Cardiac muscle cell (in vitro differentiated cells and primary cell): ENCODE measurements at regions not wholly inside any gene's neighbourhood (a gene's known extent, or its start where the extent isn't known, plus 50 kb on each side); places are given as distances from the start of the nearest gene placed in this dataset.
"Not testable (repeated sequence)": the region's sequence is repeated elsewhere in the genome, so short reads cannot be mapped to it uniquely, and the experiment has no call there.

ENCODE experiments used
- DNase-seq, 2 donors: peaks; one replicate each; pipeline versions ENCODE4 v3.0.0 to v3.0.0-alpha.2; 2010 to 2017; ENCODE audit warnings: low read depth in 1 of 2, low spot score in 1 of 2
- H3K27ac ChIP-seq: fragments of 200-600 bp; sonication (generic); 2 replicates; pipeline ENCODE4 v1.5.1; 2016
- H3K27me3 ChIP-seq: fragments of 200-600 bp; sonication (generic); 2 replicates; pipeline ENCODE4 v1.6.0; 2016; ENCODE audit warnings: control low read depth
- H3K36me3 ChIP-seq: fragments of 200-600 bp; sonication (generic); 2 replicates; pipeline ENCODE4 v1.5.1; 2016; ENCODE audit warnings: control low read depth
- H3K4me1 ChIP-seq: fragments of 200-600 bp; sonication (generic); 2 replicates; pipeline ENCODE4 v1.8.1; 2017; ENCODE audit warnings: low read depth, mild to moderate bottlenecking, mixed run types
- H3K4me3 ChIP-seq: fragments of 200-600 bp; sonication (generic); 2 replicates; pipeline ENCODE4 v1.5.1; 2016; ENCODE audit warnings: mild to moderate bottlenecking
- H3K9me3 ChIP-seq: fragments of 200-600 bp; sonication (generic); 2 replicates; pipeline ENCODE4 v1.5.1; 2017; ENCODE audit warnings: low read depth, mild to moderate bottlenecking, control low read depth
- CTCF ChIP-seq: IDR thresholded peaks from 2 replicates; pipeline ENCODE4 v1.5.1; 2012; ENCODE audit warnings: low read depth, mild to moderate bottlenecking, low read length

DNA sequence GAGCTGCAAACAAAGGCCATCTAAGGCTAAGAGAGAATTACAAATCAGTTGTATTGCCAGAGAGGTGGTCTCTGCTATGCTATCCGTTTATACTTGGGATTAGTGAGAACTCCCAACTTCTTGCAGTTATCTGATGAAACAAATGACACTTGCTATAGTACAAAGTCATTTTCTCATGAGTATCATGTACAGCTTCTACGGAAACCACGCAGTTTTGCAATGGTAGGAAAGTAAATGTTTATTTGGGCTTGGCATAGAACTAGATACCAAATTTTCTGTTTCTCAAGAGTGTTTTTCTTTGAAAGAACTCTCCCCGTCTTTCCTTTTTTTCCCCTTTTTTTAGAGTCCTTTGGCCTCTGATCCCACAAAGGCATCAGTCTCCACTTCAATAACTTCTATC is 128.2 kb upstream of the ENPEP start:
- no peak for DNase-seq
- H3K27ac ChIP-seq: no peak overlapping the region
- no peaks in the 10 kb centered on the region for H3K36me3 ChIP-seq
- no peaks in the 10 kb centered on the region for H3K4me1 ChIP-seq
- H3K27me3 ChIP-seq: no peaks in the 10 kb centered on the region
- no peak for TF ChIP-seq CTCF
- H3K4me3 ChIP-seq: no peak overlapping the region
- no peaks in the 10 kb centered on the region for H3K9me3 ChIP-seq

- DNase-seq: peak; percentile 30 to 40
- H3K9me3 ChIP-seq: no peaks in the 10 kb centered on the region
- no peaks in the 10 kb centered on the region for H3K27me3 ChIP-seq
- H3K4me1 ChIP-seq: no peaks in the 10 kb centered on the region
- H3K36me3 ChIP-seq: no peaks in the 10 kb centered on the region
- H3K27ac ChIP-seq: no peak overlapping the region
- peak; percentile 44 for TF ChIP-seq CTCF
- H3K4me3 ChIP-seq: no peak overlapping the region
Observed at GRCh38 chr4:110344165-110344564, 131.8 kb upstream of the ENPEP start.

- no peaks in the 10 kb centered on the region for H3K36me3 ChIP-seq
- H3K27ac ChIP-seq: no peak overlapping the region
- no peak for DNase-seq
- no peaks in the 10 kb centered on the region for H3K4me1 ChIP-seq
- no peaks in the 10 kb centered on the region for H3K9me3 ChIP-seq
- H3K27me3 ChIP-seq: no peaks in the 10 kb centered on the region
- no peak overlapping the region for H3K4me3 ChIP-seq
- TF ChIP-seq CTCF: no peak
Observed at GRCh38 chr4:110343534-110343933, 132.4 kb upstream of the ENPEP start.

GRCh38 chr4:110341118-110341517 is 134.8 kb upstream of the ENPEP start:
- not testable (repeated sequence) for H3K27me3 ChIP-seq, H3K27ac ChIP-seq, H3K4me3 ChIP-seq, H3K9me3 ChIP-seq, DNase-seq, H3K4me1 ChIP-seq, H3K36me3 ChIP-seq

DNA sequence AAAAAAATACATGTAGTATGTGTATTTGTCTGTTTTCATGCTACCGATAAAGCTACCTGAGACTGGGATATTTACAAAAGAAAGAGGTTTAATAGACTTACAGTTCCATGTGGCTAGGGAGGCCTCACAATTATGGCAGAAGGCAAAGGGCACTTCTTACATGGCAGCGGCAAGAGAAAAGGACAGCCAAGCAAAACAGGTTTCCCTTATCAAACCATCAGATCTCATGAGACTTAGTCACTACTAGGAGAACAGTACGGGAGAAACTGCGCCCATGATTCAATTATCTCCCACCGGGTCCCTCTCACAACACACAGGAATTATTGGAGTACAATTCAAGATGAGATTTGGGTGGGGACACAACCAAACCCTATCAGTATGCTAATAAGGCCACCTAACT is 137.0 kb upstream of the ELOVL6 start:
- no peak for TF ChIP-seq CTCF
- no peaks in the 10 kb centered on the region for H3K4me1 ChIP-seq

GRCh38 chr4:110332483-110332882 is 134.1 kb upstream of the ELOVL6 start:
- no peak for TF ChIP-seq CTCF
- H3K4me1 ChIP-seq: no peaks in the 10 kb centered on the region
- no peak overlapping the region for H3K4me3 ChIP-seq
- no peaks in the 10 kb centered on the region for H3K27me3 ChIP-seq
- no peaks in the 10 kb centered on the region for H3K36me3 ChIP-seq
- H3K27ac ChIP-seq: no peak overlapping the region
- H3K9me3 ChIP-seq: no peaks in the 10 kb centered on the region
- no peak for DNase-seq

More for the DNA sequence above, 137.0 kb upstream of the ELOVL6 start:
- no peaks in the 10 kb centered on the region for H3K27me3 ChIP-seq
- H3K27ac ChIP-seq: no peak overlapping the region
- no peaks in the 10 kb centered on the region for H3K9me3 ChIP-seq
- H3K36me3 ChIP-seq: no peaks in the 10 kb centered on the region
- H3K4me3 ChIP-seq: no peak overlapping the region
- DNase-seq: no peak

DNA sequence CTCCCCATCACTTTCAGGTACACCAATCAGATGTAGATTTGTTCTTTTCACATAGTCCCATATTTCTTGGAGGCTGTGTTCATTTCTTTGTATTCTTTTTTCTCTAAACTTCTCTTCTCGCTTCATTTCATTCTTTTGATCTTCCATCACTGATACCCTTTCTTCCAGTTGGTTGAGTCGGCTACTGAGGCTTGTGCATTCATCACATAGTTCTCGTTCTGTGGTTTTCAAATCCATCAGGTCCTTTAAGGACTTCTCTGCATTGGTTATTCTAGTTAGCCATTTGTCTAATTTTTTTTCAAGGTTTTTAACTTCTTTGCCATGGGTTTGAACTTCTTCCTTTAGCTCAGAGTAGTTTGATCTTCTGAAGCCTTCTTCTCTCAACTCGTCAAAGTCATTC is 128.0 kb upstream of the ELOVL6 start:
- DNase-seq, H3K27me3 ChIP-seq, H3K36me3 ChIP-seq, H3K4me3 ChIP-seq, H3K27ac ChIP-seq, H3K4me1 ChIP-seq, H3K9me3 ChIP-seq: not testable (repeated sequence)
